Nucleus accumbens (tissue), 56 donors: ENCODE measurements at regions not wholly inside any gene's neighbourhood (a gene's known extent, or its start where the extent isn't known, plus 50 kb on each side); places are given as distances from the start of the nearest gene placed in this dataset.

Source experiments
- DNase-seq, 56 donors: peaks; one replicate each; lab custom pipeline; 2025; lab: John Stamatoyannopoulos, UW

GRCh38 chr15:47326410-47327333 is 390.6 kb upstream of the SEMA6D start:
- no peak for DNase-seq

GRCh38 chr15:47331829-47332393 is 385.4 kb upstream of the SEMA6D start:
- DNase-seq: no peak

GRCh38 chr15:47332481-47332880 is 384.8 kb upstream of the SEMA6D start:
- DNase-seq: no peak

- DNase-seq: no peak
Measured at GRCh38 chr15:47333734-47334133, 383.6 kb upstream of the SEMA6D start.

- DNase-seq: no peak
Measured at GRCh38 chr15:47334805-47335535, 382.3 kb upstream of the SEMA6D start.

- DNase-seq: no peak
Measured at GRCh38 chr15:47337106-47337505, 380.2 kb upstream of the SEMA6D start.

- DNase-seq: no peak
Measured at GRCh38 chr15:47337836-47338235, 379.5 kb upstream of the SEMA6D start.

- DNase-seq: no peak
Measured at GRCh38 chr15:47338771-47339170, 378.5 kb upstream of the SEMA6D start.

GRCh38 chr15:47339800-47340570 is 377.3 kb upstream of the SEMA6D start:
- DNase-seq: no peak

- DNase-seq: no peak
Measured at GRCh38 chr15:47340571-47340920, 376.8 kb upstream of the SEMA6D start.

- DNase-seq: no peak
Measured at GRCh38 chr15:47349179-47349578, 368.1 kb upstream of the SEMA6D start.

- no peak for DNase-seq
Measured at GRCh38 chr15:47351501-47351900, 365.8 kb upstream of the SEMA6D start.

- no peak for DNase-seq
Measured at GRCh38 chr15:47352217-47352616, 365.1 kb upstream of the SEMA6D start.

GRCh38 chr15:47355759-47356158 is 361.5 kb upstream of the SEMA6D start:
- DNase-seq: no peak

GRCh38 chr15:47356297-47356696 is 361.0 kb upstream of the SEMA6D start:
- DNase-seq: no peak

- no peak for DNase-seq
Measured at GRCh38 chr15:47358876-47359275, 358.4 kb upstream of the SEMA6D start.

GRCh38 chr15:47360305-47360704 is 357.0 kb upstream of the SEMA6D start:
- DNase-seq: no peak

- DNase-seq: no peak
Measured at GRCh38 chr15:47362118-47362905, 355.0 kb upstream of the SEMA6D start.

GRCh38 chr15:47363653-47364052 is 353.7 kb upstream of the SEMA6D start:
- no peak for DNase-seq
